Type B pancreatic cell (in vitro differentiated cells): ENCODE measurements at regions not wholly inside any gene's neighbourhood (a gene's known extent, or its start where the extent isn't known, plus 50 kb on each side); places are given as distances from the start of the nearest gene placed in this dataset.

Experiments
- DNase-seq: peaks from one replicate; pipeline ENCODE4 v3.0.0; 2021; ENCODE audit warnings: mixed read lengths; ENCODE audit not compliant: unreplicated experiment; ENCODE audit errors: extremely low spot score
- H3K27ac Mint-ChIP-seq: 2 replicates; pipeline ENCODE4 v1.8.0; 2021; ENCODE audit warnings: mild to moderate bottlenecking, mixed read lengths
- H3K27me3 Mint-ChIP-seq: 2 replicates; pipeline ENCODE4 v1.8.0; 2021; ENCODE audit warnings: mixed read lengths
- H3K36me3 Mint-ChIP-seq: 2 replicates; pipeline ENCODE4 v1.8.0; 2021; ENCODE audit warnings: mixed read lengths
- H3K4me1 Mint-ChIP-seq: one replicate; pipeline ENCODE4 v1.8.0; 2021; ENCODE audit warnings: mixed read lengths; ENCODE audit not compliant: unreplicated experiment
- H3K4me3 Mint-ChIP-seq: 2 replicates; pipeline ENCODE4 v1.8.0; 2021; ENCODE audit warnings: mild to moderate bottlenecking, mixed read lengths
- H3K9me3 Mint-ChIP-seq: 2 replicates; pipeline ENCODE4 v1.8.0; 2021; ENCODE audit warnings: mixed read lengths
- CTCF ChIP-seq: fragments of 200-600 bp; sonication (generic); conservative IDR thresholded peaks from 2 replicates; pipeline ENCODE4 v1.5.0; 2021; ENCODE audit warnings: antibody characterized with exemption, mild to moderate bottlenecking

- no peak for TF ChIP-seq CTCF
- Mint-ChIP-seq H3K9me3 (peaks cover 17% of the 10 kb centered on the region), H3K4me1 (no peaks in the 10 kb centered on the region), H3K4me3 (no peak overlapping the region), H3K27me3 (peaks cover 49% of the 10 kb centered on the region), H3K27ac (no peak overlapping the region), H3K36me3 (no peaks in the 10 kb centered on the region)
- DNase-seq = no peak
Observed at GRCh38 chr5:135199919-135200318, 165.9 kb upstream of the PITX1 start.

- H3K27ac Mint-ChIP-seq = no peak overlapping the region
- peaks cover 2% of the 10 kb centered on the region for H3K4me1 Mint-ChIP-seq
- no peak for DNase-seq
- TF ChIP-seq CTCF = no peak
- peaks cover 5% of the 10 kb centered on the region for H3K9me3 Mint-ChIP-seq
- H3K4me3 Mint-ChIP-seq = no peak overlapping the region
- H3K36me3 Mint-ChIP-seq = no peaks in the 10 kb centered on the region
- peaks cover 79% of the 10 kb centered on the region for H3K27me3 Mint-ChIP-seq
Observed at GRCh38 chr5:135196483-135196882, 162.5 kb upstream of the PITX1 start.

- Mint-ChIP-seq H3K36me3 (no peaks in the 10 kb centered on the region), H3K9me3 (peaks cover 5% of the 10 kb centered on the region), H3K27me3 (peaks cover 88% of the 10 kb centered on the region), H3K4me1 (peaks cover 9% of the 10 kb centered on the region), H3K4me3 (no peak overlapping the region), H3K27ac (no peak overlapping the region)
- no peak for DNase-seq
- no peak for TF ChIP-seq CTCF
Observed at GRCh38 chr5:135195270-135195608, 161.2 kb upstream of the PITX1 start.

- peaks cover 10% of the 10 kb centered on the region for H3K4me1 Mint-ChIP-seq
- H3K9me3 Mint-ChIP-seq = peaks cover 5% of the 10 kb centered on the region
- TF ChIP-seq CTCF = no peak
- H3K27me3 Mint-ChIP-seq = peaks cover 88% of the 10 kb centered on the region
- no peak overlapping the region for H3K4me3 Mint-ChIP-seq
- no peak overlapping the region for H3K27ac Mint-ChIP-seq
- no peaks in the 10 kb centered on the region for H3K36me3 Mint-ChIP-seq
- DNase-seq = no peak
Observed at GRCh38 chr5:135194573-135195269, 160.7 kb upstream of the PITX1 start.

- no peaks in the 10 kb centered on the region for H3K36me3 Mint-ChIP-seq
- peaks cover 89% of the 10 kb centered on the region for H3K27me3 Mint-ChIP-seq
- H3K4me3 Mint-ChIP-seq = no peak overlapping the region
- no peak overlapping the region for H3K27ac Mint-ChIP-seq
- DNase-seq = no peak
- TF ChIP-seq CTCF = no peak
- H3K9me3 Mint-ChIP-seq = peaks cover 5% of the 10 kb centered on the region
- peaks cover 10% of the 10 kb centered on the region for H3K4me1 Mint-ChIP-seq
Observed at GRCh38 chr5:135194126-135194488, 160.1 kb upstream of the PITX1 start.
